Stimulated activated CD8-positive, alpha-beta memory T cell treated with anti-CD3 and anti-CD28 coated beads, Interleukin-15, amount 100 ng/mL, for 4 hours (primary cell): ENCODE measurements at regions not wholly inside any gene's neighbourhood (a gene's known extent, or its start where the extent isn't known, plus 50 kb on each side); places are given as distances from the start of the nearest gene placed in this dataset.

Source experiments
- DNase-seq, 2 donors: peaks; one replicate each; pipeline ENCODE4 v3.0.0-alpha.2; 2020; ENCODE audit warnings: low read depth in 2 of 2

- no peak for DNase-seq
Observed at GRCh38 chr2:146898083-146898482, 946.7 kb upstream of the ACVR2A start.

GRCh38 chr2:146894514-146894913 lies 950.3 kb upstream of the ACVR2A start:
- no peak for DNase-seq

GRCh38 chr2:146893500-146894041 lies 951.3 kb upstream of the ACVR2A start:
- no peak for DNase-seq

- DNase-seq, result no peak
Observed at GRCh38 chr2:146890491-146890890, 954.3 kb upstream of the ACVR2A start.

- DNase-seq, result no peak
Observed at GRCh38 chr2:146879882-146880281, 964.9 kb upstream of the ACVR2A start.

- no peak for DNase-seq
Observed at GRCh38 chr2:146874260-146874658, 970.6 kb upstream of the ACVR2A start.

GRCh38 chr2:146873646-146874259 lies 971.1 kb upstream of the ACVR2A start:
- DNase-seq, result no peak

- no peak for DNase-seq
Observed at GRCh38 chr2:146873056-146873455, 971.8 kb upstream of the ACVR2A start.

GRCh38 chr2:146870691-146871090 lies 974.1 kb upstream of the ACVR2A start:
- no peak for DNase-seq

GRCh38 chr2:146869328-146869727 lies 975.5 kb upstream of the ACVR2A start:
- DNase-seq, result no peak

- DNase-seq, result no peak
Observed at GRCh38 chr2:146868051-146868450, 976.8 kb upstream of the ACVR2A start.

GRCh38 chr2:146867477-146867986 lies 977.3 kb upstream of the ACVR2A start:
- no peak for DNase-seq

GRCh38 chr2:146853741-146854444 lies 990.9 kb upstream of the ACVR2A start:
- no peak for DNase-seq

- no peak for DNase-seq
Observed at GRCh38 chr2:146852661-146853060, 992.2 kb upstream of the ACVR2A start.

GRCh38 chr2:146850746-146851145 lies 994.1 kb upstream of the ACVR2A start:
- DNase-seq, result no peak

- DNase-seq, result no peak
Observed at GRCh38 chr2:146847846-146848245, 997.0 kb upstream of the ACVR2A start.

- DNase-seq, result no peak
Observed at GRCh38 chr2:146844226-146844990, 1000.4 kb upstream of the ACVR2A start.

- no peak for DNase-seq
Observed at GRCh38 chr2:146837857-146838256, 1007.0 kb upstream of the ACVR2A start.

GRCh38 chr2:146826388-146826787 lies 1018.4 kb upstream of the ACVR2A start:
- no peak for DNase-seq

GRCh38 chr2:146821836-146822316 lies 1023.0 kb upstream of the ACVR2A start:
- DNase-seq, result no peak

GRCh38 chr2:146820672-146821071 lies 1024.2 kb upstream of the ACVR2A start:
- no peak for DNase-seq

GRCh38 chr2:146818122-146818521 lies 1026.7 kb upstream of the ACVR2A start:
- DNase-seq, result no peak
